CD8-positive, alpha-beta memory T cell (primary cell): ENCODE measurements at regions not wholly inside any gene's neighbourhood (a gene's known extent, or its start where the extent isn't known, plus 50 kb on each side); places are given as distances from the start of the nearest gene placed in this dataset.

Experiments
- CTCF ChIA-PET: fragments of 350-600 bp; sonication (Branson Sonifier 250); formaldehyde crosslinking; loops from one replicate; lab custom pipeline; 2021; ENCODE audit warnings: antibody characterized with exemption; lab: Charles Lee
- POLR2A ChIA-PET: fragments of 350-600 bp; sonication (Branson Sonifier 250); formaldehyde crosslinking; loops from one replicate; lab custom pipeline; 2021; ENCODE audit warnings: antibody characterized with exemption; lab: Charles Lee
- DNase-seq, 5 donors: peaks; one replicate each; pipeline versions ENCODE4 v3.0.0 to v3.0.0-alpha.2; 2020 to 2022; ENCODE audit warnings: mixed read lengths in 1 of 5
- H3K27ac ChIP-seq: one replicate; pipeline ENCODE4 v1.7.0; 2013; ENCODE audit warnings: low read depth, mild to moderate bottlenecking, low read length, moderate library complexity
- H3K27me3 ChIP-seq: 2 replicates; pipeline ENCODE4 v1.7.0; 2013; ENCODE audit warnings: low read length, mild to moderate bottlenecking; ENCODE audit not compliant: insufficient read depth, poor library complexity, severe bottlenecking
- H3K36me3 ChIP-seq: 2 replicates; pipeline ENCODE4 v1.7.0; 2013; ENCODE audit warnings: mild to moderate bottlenecking, low read length, moderate library complexity; ENCODE audit not compliant: insufficient read depth
- H3K4me1 ChIP-seq: 2 replicates; pipeline ENCODE4 v1.7.0; 2013; ENCODE audit warnings: mild to moderate bottlenecking, low read length, moderate library complexity; ENCODE audit not compliant: insufficient read depth
- H3K4me3 ChIP-seq: 2 replicates; pipeline ENCODE4 v1.7.0; 2013; ENCODE audit warnings: mild to moderate bottlenecking, low read length
- H3K9me3 ChIP-seq: 2 replicates; pipeline ENCODE4 v1.7.0; 2013; ENCODE audit warnings: mild to moderate bottlenecking, low read length
- H3K27ac Mint-ChIP-seq, 8 donors: one replicate each; pipeline ENCODE4 v1.8.0; 2020 to 2021; ENCODE audit warnings: mixed read lengths in 8 of 8, mild to moderate bottlenecking in 6 of 8, inconsistent platforms in 3 of 8, moderate library complexity in 3 of 8
- H3K27me3 Mint-ChIP-seq, 2 donors: one replicate each; pipeline ENCODE4 v1.8.0; 2020 to 2021; ENCODE audit warnings: mixed read lengths in 2 of 2, mild to moderate bottlenecking in 1 of 2, moderate library complexity in 1 of 2
- H3K36me3 Mint-ChIP-seq, 3 donors: one replicate each; pipeline ENCODE4 v1.8.0; 2020 to 2021; ENCODE audit warnings: mixed read lengths in 3 of 3, inconsistent platforms in 1 of 3, mild to moderate bottlenecking in 1 of 3
- H3K4me1 Mint-ChIP-seq, 3 donors: one replicate each; pipeline ENCODE4 v1.8.0; 2020 to 2021; ENCODE audit warnings: mixed read lengths in 3 of 3, inconsistent platforms in 1 of 3, mild to moderate bottlenecking in 1 of 3
- H3K4me3 Mint-ChIP-seq, 7 donors: one replicate each; pipeline ENCODE4 v1.8.0; 2020 to 2021; ENCODE audit warnings: mixed read lengths in 7 of 7, mild to moderate bottlenecking in 6 of 7, moderate library complexity in 4 of 7, inconsistent platforms in 2 of 7
- H3K9me3 Mint-ChIP-seq, 5 donors: one replicate each; pipeline ENCODE4 v1.8.0; 2020 to 2022; ENCODE audit warnings: mixed read lengths in 5 of 5, mild to moderate bottlenecking in 3 of 5, moderate library complexity in 2 of 5, inconsistent platforms in 1 of 5

- CTCF ChIA-PET: no interaction called here
- Mint-ChIP-seq H3K4me1 (no peaks in the 10 kb centered on the region), H3K27me3 (peaks cover 2 to 28% of the 10 kb centered on the region in 2 donors), H3K4me3 (no peak overlapping the region), H3K27ac (no peak overlapping the region), H3K9me3 (no peaks in the 10 kb centered on the region), H3K36me3 (no peaks in the 10 kb centered on the region)
- DNase-seq: no peak
- H3K4me1 ChIP-seq: no peaks in the 10 kb centered on the region
- no peaks in the 10 kb centered on the region for H3K36me3 ChIP-seq
- POLR2A ChIA-PET: no interaction called here
- no peak overlapping the region for H3K27ac ChIP-seq
- H3K9me3 ChIP-seq: no peaks in the 10 kb centered on the region
- H3K4me3 ChIP-seq: no peak overlapping the region
- H3K27me3 ChIP-seq: peaks cover 4% of the 10 kb centered on the region
These were observed 137.8 kb upstream of the UBASH3B start for GRCh38 chr11:122517403-122518379.

GRCh38 chr11:122516686-122517085, 138.8 kb upstream of the UBASH3B start:
- H3K36me3 ChIP-seq: no peaks in the 10 kb centered on the region
- Mint-ChIP-seq H3K27me3 (peaks cover 2 to 24% of the 10 kb centered on the region in 2 donors), H3K4me1 (no peaks in the 10 kb centered on the region), H3K4me3 (no peak overlapping the region), H3K27ac (no peak overlapping the region), H3K36me3 (no peaks in the 10 kb centered on the region), H3K9me3 (no peaks in the 10 kb centered on the region)
- no peak overlapping the region for H3K27ac ChIP-seq
- no peaks in the 10 kb centered on the region for H3K9me3 ChIP-seq
- POLR2A ChIA-PET: no interaction called here
- CTCF ChIA-PET: no interaction called here
- H3K27me3 ChIP-seq: peaks cover 4% of the 10 kb centered on the region
- no peaks in the 10 kb centered on the region for H3K4me1 ChIP-seq
- no peak overlapping the region for H3K4me3 ChIP-seq
- DNase-seq: no peak

- H3K27ac ChIP-seq: no peak overlapping the region
- no peaks in the 10 kb centered on the region for H3K36me3 ChIP-seq
- peaks cover 2 to 17% of the 10 kb centered on the region in 2 donors for H3K27me3 Mint-ChIP-seq
- ChIA-PET POLR2A (no interaction called here), CTCF (no interaction called here)
- no peaks in the 10 kb centered on the region for H3K9me3 Mint-ChIP-seq
- peaks cover 4% of the 10 kb centered on the region for H3K27me3 ChIP-seq
- H3K9me3 ChIP-seq: no peaks in the 10 kb centered on the region
- H3K4me3 ChIP-seq: no peak overlapping the region
- no peaks in the 10 kb centered on the region for H3K4me1 Mint-ChIP-seq
- no peaks in the 10 kb centered on the region for H3K36me3 Mint-ChIP-seq
- DNase-seq: no peak
- no peak overlapping the region for H3K27ac Mint-ChIP-seq
- no peaks in the 10 kb centered on the region for H3K4me1 ChIP-seq
- no peak overlapping the region for H3K4me3 Mint-ChIP-seq
These were observed 141.5 kb upstream of the UBASH3B start for GRCh38 chr11:122513997-122514396.

- DNase-seq: no peak
- H3K4me1 Mint-ChIP-seq: no peaks in the 10 kb centered on the region
- no peak overlapping the region for H3K4me3 Mint-ChIP-seq
- H3K9me3 Mint-ChIP-seq: no peaks in the 10 kb centered on the region
- H3K9me3 ChIP-seq: no peaks in the 10 kb centered on the region
- no peak overlapping the region for H3K27ac ChIP-seq
- H3K27ac Mint-ChIP-seq: no peak overlapping the region
- ChIA-PET POLR2A (no interaction called here), CTCF (no interaction called here)
- H3K27me3 Mint-ChIP-seq: peaks cover 2 to 12% of the 10 kb centered on the region in 2 donors
- no peaks in the 10 kb centered on the region for H3K4me1 ChIP-seq
- peaks cover 4% of the 10 kb centered on the region for H3K27me3 ChIP-seq
- no peaks in the 10 kb centered on the region for H3K36me3 Mint-ChIP-seq
- no peaks in the 10 kb centered on the region for H3K36me3 ChIP-seq
- no peak overlapping the region for H3K4me3 ChIP-seq
These were observed 142.2 kb upstream of the UBASH3B start for GRCh38 chr11:122513328-122513727.

- CTCF ChIA-PET: no interaction called here
- Mint-ChIP-seq H3K4me3 (no peak overlapping the region), H3K4me1 (no peaks in the 10 kb centered on the region), H3K36me3 (no peaks in the 10 kb centered on the region), H3K27ac (no peak overlapping the region), H3K9me3 (no peaks in the 10 kb centered on the region), H3K27me3 (peaks cover 2 to 10% of the 10 kb centered on the region in 2 donors)
- Histone ChIP-seq H3K4me1 (no peaks in the 10 kb centered on the region), H3K36me3 (no peaks in the 10 kb centered on the region), H3K27me3 (peaks cover 4% of the 10 kb centered on the region), H3K4me3 (no peak overlapping the region), H3K9me3 (no peaks in the 10 kb centered on the region), H3K27ac (no peak overlapping the region)
- POLR2A ChIA-PET: no interaction called here
- DNase-seq: no peak
These were observed 142.8 kb upstream of the UBASH3B start for GRCh38 chr11:122512688-122513087.

GRCh38 chr11:122509899-122510298, 145.6 kb upstream of the UBASH3B start:
- H3K4me3 Mint-ChIP-seq: no peak overlapping the region
- Histone ChIP-seq H3K9me3 (no peaks in the 10 kb centered on the region), H3K4me1 (no peaks in the 10 kb centered on the region), H3K4me3 (no peak overlapping the region), H3K27ac (no peak overlapping the region), H3K36me3 (no peaks in the 10 kb centered on the region), H3K27me3 (peaks cover 11% of the 10 kb centered on the region)
- H3K36me3 Mint-ChIP-seq: no peaks in the 10 kb centered on the region
- H3K4me1 Mint-ChIP-seq: no peaks in the 10 kb centered on the region
- POLR2A ChIA-PET: no interaction called here
- no peak overlapping the region for H3K27ac Mint-ChIP-seq
- peaks cover 17 to 30% of the 10 kb centered on the region in 2 donors for H3K27me3 Mint-ChIP-seq
- no peaks in the 10 kb centered on the region for H3K9me3 Mint-ChIP-seq
- no peak for DNase-seq
- CTCF ChIA-PET: no interaction called here

GRCh38 chr11:122509091-122509490, 146.4 kb upstream of the UBASH3B start:
- no peaks in the 10 kb centered on the region for H3K36me3 Mint-ChIP-seq
- no peaks in the 10 kb centered on the region for H3K4me1 ChIP-seq
- peaks cover 11% of the 10 kb centered on the region for H3K27me3 ChIP-seq
- no peak overlapping the region for H3K4me3 Mint-ChIP-seq
- H3K4me3 ChIP-seq: no peak overlapping the region
- no peaks in the 10 kb centered on the region for H3K4me1 Mint-ChIP-seq
- no peak overlapping the region for H3K27ac Mint-ChIP-seq
- no peak overlapping the region for H3K27ac ChIP-seq
- no peak for DNase-seq
- peaks cover 17 to 37% of the 10 kb centered on the region in 2 donors for H3K27me3 Mint-ChIP-seq
- no peaks in the 10 kb centered on the region for H3K36me3 ChIP-seq
- ChIA-PET POLR2A (no interaction called here), CTCF (no interaction called here)
- H3K9me3 ChIP-seq: no peaks in the 10 kb centered on the region
- H3K9me3 Mint-ChIP-seq: no peaks in the 10 kb centered on the region

GRCh38 chr11:122505304-122506006, 150.1 kb upstream of the UBASH3B start:
- Mint-ChIP-seq H3K4me1 (no peaks in the 10 kb centered on the region), H3K27ac (peak overlapping the region in 1 of 8 donors; percentile 38), H3K27me3 (peaks cover 19 to 55% of the 10 kb centered on the region in 2 donors), H3K36me3 (no peaks in the 10 kb centered on the region), H3K9me3 (no peaks in the 10 kb centered on the region), H3K4me3 (no peak overlapping the region)
- Histone ChIP-seq H3K4me1 (no peaks in the 10 kb centered on the region), H3K27me3 (peaks cover 13% of the 10 kb centered on the region), H3K27ac (no peak overlapping the region), H3K4me3 (no peak overlapping the region), H3K9me3 (no peaks in the 10 kb centered on the region), H3K36me3 (no peaks in the 10 kb centered on the region)
- ChIA-PET CTCF (interaction anchor here (1.1 kb wide), 1 partner anchor 851 kb away, joined by 3 read pairs; no protein-coding TSS in a partner anchor), POLR2A (no interaction called here)
- DNase-seq: peak in 3 of 5 donors; percentile 4 to 8 (median 5)
